BLaER1 treated with 17β-estradiol and CSF1 and Interleukin-3, amounts not matched to agents 10 nM and 100 nM (cell line): ENCODE measurements at regions not wholly inside any gene's neighbourhood (a gene's known extent, or its start where the extent isn't known, plus 50 kb on each side); places are given as distances from the start of the nearest gene placed in this dataset.

ENCODE experiments used
- H3K27ac ChIP-seq, 11 experiments: shearing (Covaris generic); formaldehyde crosslinking; 2 replicates each; pipeline ENCODE4 v1.8.1; 2022
- H3K27me3 ChIP-seq, 11 experiments: shearing (Covaris generic); formaldehyde crosslinking; 2 replicates each; pipeline ENCODE4 v1.8.1; 2022
- H3K36me3 ChIP-seq, 11 experiments: shearing (Covaris generic); formaldehyde crosslinking; 2 replicates each; pipeline ENCODE4 v1.8.1; 2022
- H3K4me1 ChIP-seq, 10 experiments: shearing (Covaris generic); formaldehyde crosslinking; 2 replicates each; pipeline ENCODE4 v1.8.1; 2022
- H3K4me2 ChIP-seq, 11 experiments: shearing (Covaris generic); formaldehyde crosslinking; 2 replicates each; pipeline ENCODE4 v1.8.1; 2022
- H3K4me3 ChIP-seq, 10 experiments: shearing (Covaris generic); formaldehyde crosslinking; 2 replicates each; pipeline ENCODE4 v1.8.1; 2022
- H3K9ac ChIP-seq, 11 experiments: shearing (Covaris generic); formaldehyde crosslinking; 2 replicates each; pipeline ENCODE4 v1.8.1; 2022
- H3K9me3 ChIP-seq, 11 experiments: shearing (Covaris generic); formaldehyde crosslinking; replicated peaks in 1 of 11; 2 replicates each; pipeline ENCODE4 v1.8.1; 2022
- H4K20me1 ChIP-seq, 11 experiments: shearing (Covaris generic); formaldehyde crosslinking; 2 replicates each; pipeline ENCODE4 v1.8.1; 2022
- Cebpa-rat ChIP-seq, 11 experiments: shearing (Covaris generic); IDR thresholded peaks; 2 replicates each; pipeline ENCODE4 v1.8.1; 2022

DNA sequence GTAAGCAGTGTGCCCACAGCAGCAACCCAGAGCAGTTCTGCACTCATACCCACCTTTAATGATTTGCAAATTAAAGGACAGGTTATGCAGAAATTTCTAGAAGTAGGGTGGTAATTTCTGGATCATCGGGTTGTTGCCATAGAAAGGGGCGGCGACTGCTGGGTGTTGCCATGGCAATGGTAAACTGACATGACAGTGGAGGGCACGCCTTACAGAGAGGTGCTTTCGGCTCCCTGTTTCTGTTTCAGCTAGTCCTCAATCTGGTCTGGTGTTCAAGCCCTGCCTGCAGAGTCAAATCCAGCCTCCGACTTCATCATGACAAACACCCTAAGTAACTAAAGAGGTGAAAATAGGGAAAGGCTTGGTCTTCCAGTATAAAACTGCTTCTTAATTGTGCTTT is 667.7 kb downstream of the SOCS6 start:
- Histone ChIP-seq H3K9ac (no peak overlapping the region), H3K27ac (no peak overlapping the region), H3K4me1 (no peaks in the 10 kb centered on the region), H3K27me3 (no peaks in the 10 kb centered on the region), H3K4me2 (no peak overlapping the region), H3K9me3 (no peaks in the 10 kb centered on the region), H3K4me3 (no peak overlapping the region), H4K20me1 (no peaks in the 10 kb centered on the region), H3K36me3 (no peaks in the 10 kb centered on the region)
- no peak for TF ChIP-seq Cebpa-rat (IDR thresholded peaks at IDR 0.05)

GRCh38 chr18:70936160-70936559 is 647.3 kb downstream of the SOCS6 start:
- Histone ChIP-seq H3K9me3 (peaks cover 0 to 12% (median 0%) of the 10 kb centered on the region in 11 experiments; a peak in 2 of 22 replicates), H3K4me2 (no peak overlapping the region), H3K9ac (no peak overlapping the region), H3K27me3 (no peaks in the 10 kb centered on the region), H3K4me1 (no peaks in the 10 kb centered on the region), H3K27ac (no peak overlapping the region), H3K36me3 (no peaks in the 10 kb centered on the region), H3K4me3 (no peak overlapping the region), H4K20me1 (no peaks in the 10 kb centered on the region)
- TF ChIP-seq Cebpa-rat (IDR thresholded peaks at IDR 0.05) = no peak

GRCh38 chr18:70931942-70932814 is 643.3 kb downstream of the SOCS6 start:
- no peaks in the 10 kb centered on the region for H4K20me1 ChIP-seq
- no peak overlapping the region for H3K4me2 ChIP-seq
- no peaks in the 10 kb centered on the region for H3K36me3 ChIP-seq
- no peak overlapping the region for H3K27ac ChIP-seq
- H3K9me3 ChIP-seq = peaks cover 0 to 12% (median 0%) of the 10 kb centered on the region in 11 experiments; a peak in 2 of 22 replicates
- H3K4me3 ChIP-seq = no peak overlapping the region
- no peaks in the 10 kb centered on the region for H3K27me3 ChIP-seq
- TF ChIP-seq Cebpa-rat (IDR thresholded peaks at IDR 0.05) = no peak
- no peaks in the 10 kb centered on the region for H3K4me1 ChIP-seq
- H3K9ac ChIP-seq = no peak overlapping the region; a peak in 1 of 22 replicates

DNA sequence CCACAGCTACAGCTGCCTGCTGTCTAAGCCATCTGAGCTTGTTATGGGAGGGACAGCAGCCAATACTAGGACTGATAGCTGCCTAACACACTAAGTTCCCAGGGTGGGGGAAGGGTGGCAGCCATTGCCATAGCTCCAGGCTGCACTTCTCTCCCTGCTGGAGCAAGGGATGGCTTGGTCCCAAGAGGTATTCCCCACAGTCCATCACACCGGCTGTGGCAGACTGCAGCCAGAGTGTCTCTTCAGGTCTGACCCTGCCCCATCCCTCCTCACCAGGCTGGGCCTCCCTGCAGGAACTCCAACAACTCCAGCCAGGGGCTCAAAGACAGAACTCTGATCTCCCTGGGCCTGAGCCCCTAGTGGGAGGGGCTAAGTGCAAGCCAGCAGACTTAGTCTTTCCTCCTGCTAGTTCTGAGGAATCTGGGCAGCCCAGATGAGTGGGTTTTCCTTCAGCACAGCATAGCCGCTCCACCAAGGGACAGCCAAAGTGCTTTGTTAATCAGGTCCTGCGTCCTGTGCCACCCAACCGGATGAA is 632.1 kb downstream of the SOCS6 start:
- peaks cover 0 to 9% (median 0%) of the 10 kb centered on the region in 10 experiments; a peak in 2 of 20 replicates for H3K4me1 ChIP-seq
- H3K9me3 ChIP-seq = peaks cover 0 to 9% (median 0%) of the 10 kb centered on the region in 11 experiments; a peak in 2 of 22 replicates
- H3K27ac ChIP-seq = no peak overlapping the region
- no peak overlapping the region for H3K9ac ChIP-seq
- H4K20me1 ChIP-seq = no peaks in the 10 kb centered on the region
- H3K4me3 ChIP-seq = no peak overlapping the region
- no peaks in the 10 kb centered on the region for H3K36me3 ChIP-seq
- no peaks in the 10 kb centered on the region for H3K27me3 ChIP-seq
- TF ChIP-seq Cebpa-rat (IDR thresholded peaks at IDR 0.05) = no peak
- H3K4me2 ChIP-seq = no peak overlapping the region

- H3K9me3 ChIP-seq = peaks cover 0 to 7% (median 4%) of the 10 kb centered on the region in 11 experiments; a peak in 6 of 22 replicates
- no peak overlapping the region for H3K27ac ChIP-seq
- H3K4me1 ChIP-seq = no peaks in the 10 kb centered on the region
- H4K20me1 ChIP-seq = no peaks in the 10 kb centered on the region
- no peaks in the 10 kb centered on the region for H3K27me3 ChIP-seq
- H3K36me3 ChIP-seq = no peaks in the 10 kb centered on the region
- TF ChIP-seq Cebpa-rat (IDR thresholded peaks at IDR 0.05) = no peak
- H3K4me2 ChIP-seq = no peak overlapping the region
- no peak overlapping the region for H3K4me3 ChIP-seq
- no peak overlapping the region for H3K9ac ChIP-seq
Measured at GRCh38 chr18:70907673-70908072, 618.8 kb downstream of the SOCS6 start.

- Histone ChIP-seq H3K4me2 (no peak overlapping the region), H3K9ac (no peak overlapping the region), H3K4me1 (no peaks in the 10 kb centered on the region)
Measured at GRCh38 chr18:70892381-70892780, 603.5 kb downstream of the SOCS6 start.

GRCh38 chr18:70870292-70870691 is 581.4 kb downstream of the SOCS6 start:
- no peak overlapping the region for H3K27ac ChIP-seq
- no peaks in the 10 kb centered on the region for H3K36me3 ChIP-seq
- H3K9me3 ChIP-seq = peaks cover 0 to 11% (median 4%) of the 10 kb centered on the region in 11 experiments; a peak in 17 of 22 replicates
- TF ChIP-seq Cebpa-rat (IDR thresholded peaks at IDR 0.05) = no peak
- H3K4me1 ChIP-seq = no peaks in the 10 kb centered on the region
- H3K27me3 ChIP-seq = no peaks in the 10 kb centered on the region
- H3K4me3 ChIP-seq = no peak overlapping the region
- H3K9ac ChIP-seq = no peak overlapping the region
- no peak overlapping the region for H3K4me2 ChIP-seq
- no peaks in the 10 kb centered on the region for H4K20me1 ChIP-seq

More at GRCh38 chr18:70892381-70892780, 603.5 kb downstream of the SOCS6 start:
- H3K36me3 ChIP-seq = no peaks in the 10 kb centered on the region
- no peak overlapping the region for H3K27ac ChIP-seq
- no peaks in the 10 kb centered on the region for H4K20me1 ChIP-seq
- H3K4me3 ChIP-seq = no peak overlapping the region
- no peaks in the 10 kb centered on the region for H3K27me3 ChIP-seq
- H3K9me3 ChIP-seq = peaks cover 0 to 16% (median 0%) of the 10 kb centered on the region in 11 experiments; a peak in 3 of 22 replicates
- TF ChIP-seq Cebpa-rat (IDR thresholded peaks at IDR 0.05) = no peak

DNA sequence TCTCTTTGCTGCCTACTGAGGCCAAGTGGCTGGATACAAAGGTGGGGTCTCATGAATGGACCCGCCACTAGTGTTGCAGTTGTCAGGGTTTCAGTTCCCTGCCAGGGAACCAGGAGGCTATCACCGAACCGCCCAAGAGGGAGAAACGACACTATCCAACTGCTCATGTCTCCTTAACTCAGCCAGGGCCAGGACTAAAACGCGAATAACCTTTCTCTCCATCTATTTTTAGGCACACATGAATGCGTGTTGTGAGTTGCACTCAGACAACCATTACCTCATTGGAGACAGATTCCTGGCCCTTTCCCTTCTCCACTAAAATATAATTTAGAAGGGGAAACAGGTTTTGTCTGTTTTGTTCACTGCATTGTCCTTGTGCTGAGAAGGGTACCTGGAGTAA is 559.5 kb downstream of the SOCS6 start:
- Histone ChIP-seq H4K20me1 (no peaks in the 10 kb centered on the region), H3K36me3 (no peaks in the 10 kb centered on the region), H3K4me2 (no peak overlapping the region), H3K27ac (no peak overlapping the region), H3K4me3 (no peak overlapping the region), H3K4me1 (no peaks in the 10 kb centered on the region), H3K9ac (no peak overlapping the region), H3K27me3 (no peaks in the 10 kb centered on the region), H3K9me3 (no peaks in the 10 kb centered on the region)
- TF ChIP-seq Cebpa-rat (IDR thresholded peaks at IDR 0.05) = no peak

DNA sequence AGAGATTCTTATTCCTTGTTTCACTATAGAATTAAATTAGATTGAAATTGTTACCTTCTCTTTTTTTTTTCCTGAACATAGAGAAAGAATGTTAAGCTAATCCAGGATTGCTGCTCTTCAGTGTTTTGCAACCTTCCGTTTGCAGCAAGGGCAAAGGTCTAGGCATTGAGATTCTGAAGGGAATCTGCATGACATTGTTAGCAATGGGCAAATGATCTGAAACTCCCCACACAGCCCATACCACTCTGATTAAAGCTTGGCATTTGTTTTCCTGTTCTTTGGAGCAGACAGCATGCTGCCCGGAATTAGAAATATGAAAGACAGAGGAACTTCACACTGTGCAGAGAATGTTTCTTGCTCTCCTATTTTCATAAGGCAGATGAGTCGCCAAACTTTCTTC is 551.8 kb downstream of the SOCS6 start:
- Histone ChIP-seq H3K4me1 (no peaks in the 10 kb centered on the region), H3K36me3 (no peaks in the 10 kb centered on the region), H3K9me3 (no peaks in the 10 kb centered on the region), H3K4me3 (no peak overlapping the region), H3K9ac (no peak overlapping the region), H3K4me2 (no peak overlapping the region), H3K27ac (no peak overlapping the region), H4K20me1 (no peaks in the 10 kb centered on the region), H3K27me3 (no peaks in the 10 kb centered on the region)
- no peak for TF ChIP-seq Cebpa-rat (IDR thresholded peaks at IDR 0.05)

DNA sequence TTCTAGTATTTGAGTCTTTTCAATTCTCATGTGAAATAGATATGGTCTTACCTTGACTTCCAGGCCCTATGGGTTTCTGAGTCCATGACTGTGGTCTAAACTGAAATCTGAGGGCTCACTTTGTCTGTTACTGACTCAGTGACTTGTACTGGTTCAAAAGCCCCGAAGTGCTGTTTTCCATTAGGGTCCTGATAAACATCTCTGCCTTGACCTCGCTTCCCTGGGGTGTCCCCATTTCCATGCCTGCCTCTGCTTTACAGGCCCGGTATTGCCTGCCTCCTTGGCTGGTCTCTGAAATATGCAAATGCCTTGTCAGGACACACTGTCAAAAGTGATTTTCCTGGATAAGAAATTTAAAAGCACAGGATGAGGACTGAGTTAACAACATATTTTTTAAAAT is 538.8 kb downstream of the SOCS6 start:
- Histone ChIP-seq H3K9ac (no peak overlapping the region), H3K4me1 (no peaks in the 10 kb centered on the region), H3K36me3 (no peaks in the 10 kb centered on the region), H3K4me2 (no peak overlapping the region), H3K9me3 (no peaks in the 10 kb centered on the region), H3K4me3 (no peak overlapping the region), H3K27ac (no peak overlapping the region), H3K27me3 (no peaks in the 10 kb centered on the region), H4K20me1 (no peaks in the 10 kb centered on the region)
- no peak for TF ChIP-seq Cebpa-rat (IDR thresholded peaks at IDR 0.05)
